HepG2 (cell line): ENCODE measurements at regions not wholly inside any gene's neighbourhood (a gene's known extent, or its start where the extent isn't known, plus 50 kb on each side); places are given as distances from the start of the nearest gene placed in this dataset.

ENCODE experiments used
- DPF2 ChIP-seq: sonication (generic); formaldehyde crosslinking; IDR thresholded peaks from 2 replicates; pipeline ENCODE4 v1.4.0; 2020; ENCODE audit warnings: mild to moderate bottlenecking, low read depth, missing genetic modification reagents, borderline replicate concordance
- ONECUT2 ChIP-seq: sonication (generic); formaldehyde crosslinking; IDR thresholded peaks from 2 replicates; pipeline ENCODE4 v1.4.0; 2020; ENCODE audit warnings: missing genetic modification reagents
- RAD21 ChIP-seq: fragments of 450-650 bp; formaldehyde crosslinking; IDR thresholded peaks from 2 replicates; pipeline ENCODE4 v1.5.0; 2020; ENCODE audit warnings: mild to moderate bottlenecking
- ZNF501 ChIP-seq: sonication (generic); formaldehyde crosslinking; IDR thresholded peaks from 2 replicates; pipeline ENCODE4 v1.5.1; 2020; ENCODE audit warnings: mild to moderate bottlenecking, moderate library complexity, missing genetic modification reagents
- TF ChIP-seq, protein P1 (sequence below): sonication (generic); formaldehyde crosslinking; IDR thresholded peaks from 2 replicates; pipeline ENCODE4 v1.5.0; 2020; ENCODE audit warnings: mild to moderate bottlenecking, missing genetic modification reagents, moderate library complexity
- TF ChIP-seq, protein P2 (sequence below): sonication (generic); formaldehyde crosslinking; IDR thresholded peaks from 2 replicates; pipeline ENCODE4 v1.4.0; 2020; ENCODE audit warnings: missing genetic modification reagents, borderline replicate concordance

DNA sequence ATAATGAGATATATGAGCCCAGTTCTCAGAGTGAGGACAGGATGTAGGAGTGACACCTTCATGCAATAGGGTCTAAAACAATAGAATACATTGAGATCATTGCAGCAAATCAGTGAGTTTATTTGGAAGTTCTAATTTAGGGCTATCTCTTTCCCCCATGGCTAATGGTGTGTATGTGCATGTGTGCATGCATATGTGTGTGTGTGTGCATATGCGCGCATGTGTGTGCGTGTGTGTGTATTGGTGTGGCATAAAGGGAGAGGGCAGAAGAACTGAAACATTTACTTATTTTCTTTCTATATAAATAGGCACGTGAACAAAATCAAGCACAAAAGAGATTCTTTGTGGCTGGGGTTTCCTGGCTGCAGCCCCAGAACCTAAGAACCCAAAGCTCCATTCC lies 115.7 kb upstream of the VEPH1 start:
- TF ChIP-seq ONECUT2 (CRISPR knock-in tag) (no peak), DPF2 (CRISPR knock-in tag) (no peak), RAD21 (CRISPR knock-in tag) (no peak), ZNF501 (no peak)
- TF ChIP-seq, protein P1, sequence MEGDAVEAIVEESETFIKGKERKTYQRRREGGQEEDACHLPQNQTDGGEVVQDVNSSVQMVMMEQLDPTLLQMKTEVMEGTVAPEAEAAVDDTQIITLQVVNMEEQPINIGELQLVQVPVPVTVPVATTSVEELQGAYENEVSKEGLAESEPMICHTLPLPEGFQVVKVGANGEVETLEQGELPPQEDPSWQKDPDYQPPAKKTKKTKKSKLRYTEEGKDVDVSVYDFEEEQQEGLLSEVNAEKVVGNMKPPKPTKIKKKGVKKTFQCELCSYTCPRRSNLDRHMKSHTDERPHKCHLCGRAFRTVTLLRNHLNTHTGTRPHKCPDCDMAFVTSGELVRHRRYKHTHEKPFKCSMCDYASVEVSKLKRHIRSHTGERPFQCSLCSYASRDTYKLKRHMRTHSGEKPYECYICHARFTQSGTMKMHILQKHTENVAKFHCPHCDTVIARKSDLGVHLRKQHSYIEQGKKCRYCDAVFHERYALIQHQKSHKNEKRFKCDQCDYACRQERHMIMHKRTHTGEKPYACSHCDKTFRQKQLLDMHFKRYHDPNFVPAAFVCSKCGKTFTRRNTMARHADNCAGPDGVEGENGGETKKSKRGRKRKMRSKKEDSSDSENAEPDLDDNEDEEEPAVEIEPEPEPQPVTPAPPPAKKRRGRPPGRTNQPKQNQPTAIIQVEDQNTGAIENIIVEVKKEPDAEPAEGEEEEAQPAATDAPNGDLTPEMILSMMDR (CRISPR knock-in tag) = no peak
- TF ChIP-seq, protein P2, sequence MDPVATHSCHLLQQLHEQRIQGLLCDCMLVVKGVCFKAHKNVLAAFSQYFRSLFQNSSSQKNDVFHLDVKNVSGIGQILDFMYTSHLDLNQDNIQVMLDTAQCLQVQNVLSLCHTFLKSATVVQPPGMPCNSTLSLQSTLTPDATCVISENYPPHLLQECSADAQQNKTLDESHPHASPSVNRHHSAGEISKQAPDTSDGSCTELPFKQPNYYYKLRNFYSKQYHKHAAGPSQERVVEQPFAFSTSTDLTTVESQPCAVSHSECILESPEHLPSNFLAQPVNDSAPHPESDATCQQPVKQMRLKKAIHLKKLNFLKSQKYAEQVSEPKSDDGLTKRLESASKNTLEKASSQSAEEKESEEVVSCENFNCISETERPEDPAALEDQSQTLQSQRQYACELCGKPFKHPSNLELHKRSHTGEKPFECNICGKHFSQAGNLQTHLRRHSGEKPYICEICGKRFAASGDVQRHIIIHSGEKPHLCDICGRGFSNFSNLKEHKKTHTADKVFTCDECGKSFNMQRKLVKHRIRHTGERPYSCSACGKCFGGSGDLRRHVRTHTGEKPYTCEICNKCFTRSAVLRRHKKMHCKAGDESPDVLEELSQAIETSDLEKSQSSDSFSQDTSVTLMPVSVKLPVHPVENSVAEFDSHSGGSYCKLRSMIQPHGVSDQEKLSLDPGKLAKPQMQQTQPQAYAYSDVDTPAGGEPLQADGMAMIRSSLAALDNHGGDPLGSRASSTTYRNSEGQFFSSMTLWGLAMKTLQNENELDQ (CRISPR knock-in tag) = no peak
